Transverse colon (tissue), 4 donors: ENCODE measurements at regions not wholly inside any gene's neighbourhood (a gene's known extent, or its start where the extent isn't known, plus 50 kb on each side); places are given as distances from the start of the nearest gene placed in this dataset.

Experiments used
- DNase-seq: peaks from one replicate; pipeline ENCODE4 v3.0.0-alpha.2; 2019
- H3K27ac ChIP-seq, 4 donors: fragments of 200-600 bp; sonication (generic); 2 replicates each; pipeline ENCODE4 v1.5.1; 2016 to 2018; ENCODE audit warnings: inconsistent platforms in 4 of 4
- H3K27me3 ChIP-seq: fragments of 200-600 bp; sonication (generic); 2 replicates; pipeline ENCODE4 v1.5.1; 2017; ENCODE audit warnings: inconsistent platforms
- H3K36me3 ChIP-seq, 4 donors: fragments of 200-600 bp; sonication (generic); 2 replicates each; pipeline ENCODE4 v1.5.1; 2017 to 2019; ENCODE audit warnings: inconsistent platforms in 4 of 4
- H3K4me1 ChIP-seq, 4 donors: fragments of 200-600 bp; sonication (generic); 2 replicates each; pipeline ENCODE4 v1.5.1; 2017 to 2020; ENCODE audit warnings: inconsistent platforms in 4 of 4
- H3K4me3 ChIP-seq, 4 donors: fragments of 200-600 bp; sonication (generic); 1 replicate in 1 of 4; 2 replicates in 3 of 4; pipeline versions ENCODE4 v1.5.1 to v1.6.1; 2017 to 2019; ENCODE audit warnings: inconsistent platforms in 4 of 4
- H3K9me3 ChIP-seq, 2 donors: fragments of 200-600 bp; sonication (generic); 2 replicates each; pipeline ENCODE4 v1.5.1; 2017 to 2019; ENCODE audit warnings: inconsistent platforms in 2 of 2
- CTCF ChIP-seq, 5 experiments: fragments of 200-600 bp in 3 of 5; fragments of 450-650 bp in 2 of 5; sonication (generic) in 3 of 5; IDR thresholded peaks; 1 replicate in 2 of 5; 2 replicates in 3 of 5; pipeline ENCODE4 v1.5.1; 2016 to 2017; ENCODE audit warnings: antibody characterized with exemption in 5 of 5, inconsistent platforms in 3 of 5, mild to moderate bottlenecking in 2 of 5, moderate library complexity in 1 of 5
- EP300 ChIP-seq: sonication (generic); formaldehyde crosslinking; IDR thresholded peaks from one replicate; pipeline ENCODE4 v1.6.1; 2017; ENCODE audit warnings: antibody characterized with exemption, low read depth
- POLR2A ChIP-seq: fragments of 450-650 bp; IDR thresholded peaks from one replicate; pipeline ENCODE4 v1.6.1; 2016; ENCODE audit warnings: antibody characterized with exemption, mild to moderate bottlenecking, moderate library complexity
- POLR2AphosphoS5 ChIP-seq, 3 donors: sonication (generic); formaldehyde crosslinking; IDR thresholded peaks; one replicate each; pipeline ENCODE4 v1.6.1; 2016; ENCODE audit warnings: antibody characterized with exemption in 3 of 3
- WGBS, 2 donors: methylation state at CpG; one replicate each; pipeline ENCODE4 v1.1.5; 2018; ENCODE audit warnings: low coverage in 1 of 2; 5-methylcytosine and 5-hydroxymethylcytosine counted together
- in situ Hi-C, 4 donors: fragments of 200-750 bp; cut with MboI; loops; one replicate each; pipeline versions ENCODE4 v1.15.0 to v1.15.1; 2017; ENCODE audit warnings: low sequenced_read_pairs in 3 of 4, low pct_ligation_motif_present in 1 of 4, low pct_unique_long_range_greater_than_20kb in 1 of 4
- intact Hi-C: fragments of 100-400 bp; cut with DNase I; formaldehyde crosslinking; loops from one replicate; pipeline ENCODE4 v1.15.1; 2023; ENCODE audit warnings: low total_unique reads

GRCh38 chr11:122440811-122441665 lies 214.5 kb upstream of the UBASH3B start:
- in situ Hi-C loops = no loop called here
- peak overlapping the region; percentile 9 to 69 (median 57) for H3K27ac ChIP-seq

GRCh38 chr11:122439866-122440810 lies 215.4 kb upstream of the UBASH3B start:
- in situ Hi-C loops (no loop called here), intact Hi-C loops (no loop called here)
- peaks cover 0 to 10% (median 0%) of the 10 kb centered on the region in 4 donors for H3K4me1 ChIP-seq
- H3K27me3 ChIP-seq = peaks cover 6% of the 10 kb centered on the region
- no peaks in the 10 kb centered on the region for H3K9me3 ChIP-seq
- no peak for DNase-seq
- 25 to 30% methylated on average over 5 to 29 of the region's 29 CpGs for WGBS, 2 donors
- H3K4me3 ChIP-seq = peak overlapping the region; percentile 18 to 40 (median 24)
- no peaks in the 10 kb centered on the region for H3K36me3 ChIP-seq
- TF ChIP-seq POLR2AphosphoS5 (IDR thresholded peaks at IDR 0.05) (no peak), POLR2A (no peak), EP300 (no peak), CTCF (IDR thresholded peaks at IDR 0.05) (no peak)
- H3K27ac ChIP-seq = peak overlapping the region; percentile 2 to 69 (median 57)

More at GRCh38 chr11:122440811-122441665, 214.5 kb upstream of the UBASH3B start:
- H3K4me3 ChIP-seq = peak overlapping the region in 3 of 4 donors; percentile 21 to 40 (median 27)
- 1 to 12% methylated on average over 10 to 28 of the region's 28 CpGs for WGBS, 2 donors
- no peaks in the 10 kb centered on the region for H3K9me3 ChIP-seq
- peaks cover 0 to 10% (median 0%) of the 10 kb centered on the region in 4 donors for H3K4me1 ChIP-seq
- TF ChIP-seq POLR2A (no peak), EP300 (no peak), CTCF (IDR thresholded peaks at IDR 0.05) (no peak), POLR2AphosphoS5 (IDR thresholded peaks at IDR 0.05) (no peak)
- intact Hi-C loops = no loop called here
- H3K36me3 ChIP-seq = no peaks in the 10 kb centered on the region
- DNase-seq = peak; percentile 10
- H3K27me3 ChIP-seq = peaks cover 6% of the 10 kb centered on the region

- DNase-seq = no peak
- in situ Hi-C loops (no loop called here), intact Hi-C loops (no loop called here)
- WGBS, 2 donors = 90% methylated on average over 3 of the region's 3 CpGs
- Histone ChIP-seq H3K4me3 (no peak overlapping the region), H3K36me3 (no peaks in the 10 kb centered on the region), H3K4me1 (peaks cover 0 to 10% (median 0%) of the 10 kb centered on the region in 4 donors), H3K27me3 (peaks cover 6% of the 10 kb centered on the region), H3K27ac (no peak overlapping the region), H3K9me3 (no peaks in the 10 kb centered on the region)
- no peak for TF ChIP-seq POLR2AphosphoS5 (IDR thresholded peaks at IDR 0.05)
- no peak for TF ChIP-seq EP300
- no peak for TF ChIP-seq POLR2A
- no peak for TF ChIP-seq CTCF (IDR thresholded peaks at IDR 0.05)
Measured at GRCh38 chr11:122436188-122436555, 219.3 kb upstream of the UBASH3B start.
